ENCODE measurements at regions not wholly inside any gene's neighbourhood (a gene's known extent, or its start where the extent isn't known, plus 50 kb on each side); places are given as distances from the start of the nearest gene placed in this dataset.

GRCh38 chr1:185446131-185446530 is 129.1 kb upstream of the IVNS1ABP start:
- TF ChIP-seq CTCF (IDR thresholded peaks at IDR 0.05), result no peak
- no peak for TF ChIP-seq POLR2A (IDR thresholded peaks at IDR 0.05)
